ENCODE measurements at regions not wholly inside any gene's neighbourhood (a gene's known extent, or its start where the extent isn't known, plus 50 kb on each side); places are given as distances from the start of the nearest gene placed in this dataset.
"Not testable (repeated sequence)": the region's sequence is repeated elsewhere in the genome, so short reads cannot be mapped to it uniquely, and the experiment has no call there.

- no peak for DNase-seq (ENCODE audit: low read depth)
Measured at GRCh38 chr2:223464071-223464470, 138.1 kb downstream of the SCG2 start.

- DNase-seq (ENCODE audit: low read depth), result peak; percentile 99
Measured at GRCh38 chr2:223465793-223466192, 136.4 kb downstream of the SCG2 start.

- DNase-seq (ENCODE audit: low read depth), result peak; percentile 15
Measured at GRCh38 chr2:223467196-223467595, 135.0 kb downstream of the SCG2 start.

- peak; percentile 83 for DNase-seq (ENCODE audit: low read depth)
Measured at GRCh38 chr2:223469270-223470046, 132.7 kb downstream of the SCG2 start.

- no peak for DNase-seq (ENCODE audit: low read depth)
Measured at GRCh38 chr2:223470602-223471001, 131.6 kb downstream of the SCG2 start.

- no peak for DNase-seq (ENCODE audit: low read depth)
Measured at GRCh38 chr2:223472771-223473170, 129.4 kb downstream of the SCG2 start.

- DNase-seq (ENCODE audit: low read depth), result no peak
Measured at GRCh38 chr2:223474893-223475292, 127.3 kb downstream of the SCG2 start.

- no peak for DNase-seq (ENCODE audit: low read depth)
Measured at GRCh38 chr2:223475901-223476300, 126.3 kb downstream of the SCG2 start.

GRCh38 chr2:223477318-223477717 lies 124.8 kb downstream of the SCG2 start:
- no peak for DNase-seq (ENCODE audit: low read depth)

- DNase-seq (ENCODE audit: low read depth), result no peak
Measured at GRCh38 chr2:223481486-223481885, 120.7 kb downstream of the SCG2 start.

GRCh38 chr2:223486751-223487150 lies 115.4 kb downstream of the SCG2 start:
- DNase-seq (ENCODE audit: low read depth), result no peak

GRCh38 chr2:223487214-223487846 lies 114.8 kb downstream of the SCG2 start:
- DNase-seq (ENCODE audit: low read depth), result no peak

GRCh38 chr2:223488814-223489213 lies 113.3 kb downstream of the SCG2 start:
- DNase-seq (ENCODE audit: low read depth), result no peak

- no peak for DNase-seq (ENCODE audit: low read depth)
Measured at GRCh38 chr2:223494496-223494895, 107.7 kb downstream of the SCG2 start.

GRCh38 chr2:223494942-223495341 lies 107.2 kb downstream of the SCG2 start:
- DNase-seq (ENCODE audit: low read depth), result no peak

GRCh38 chr2:223496853-223497252 lies 105.3 kb downstream of the SCG2 start:
- not testable (repeated sequence) for DNase-seq (ENCODE audit: low read depth)

GRCh38 chr2:223500709-223501108 lies 101.5 kb downstream of the SCG2 start:
- DNase-seq (ENCODE audit: low read depth), result peak; percentile 5

- DNase-seq (ENCODE audit: low read depth), result no peak
Measured at GRCh38 chr2:223501641-223502040, 100.5 kb downstream of the SCG2 start.

GRCh38 chr2:223503746-223504145 lies 98.4 kb downstream of the SCG2 start:
- no peak for DNase-seq (ENCODE audit: low read depth)

GRCh38 chr2:223508372-223508771 lies 93.8 kb downstream of the SCG2 start:
- DNase-seq (ENCODE audit: low read depth), result no peak

- DNase-seq (ENCODE audit: low read depth), result no peak
Measured at GRCh38 chr2:223510713-223511112, 91.4 kb downstream of the SCG2 start.

- no peak for DNase-seq (ENCODE audit: low read depth)
Measured at GRCh38 chr2:223511168-223511567, 91.0 kb downstream of the SCG2 start.

- DNase-seq (ENCODE audit: low read depth), result peak; percentile 49
Measured at GRCh38 chr2:223513771-223514455, 88.2 kb downstream of the SCG2 start.
